ENCODE measurements at regions not wholly inside any gene's neighbourhood (a gene's known extent, or its start where the extent isn't known, plus 50 kb on each side); places are given as distances from the start of the nearest gene placed in this dataset.

DNA sequence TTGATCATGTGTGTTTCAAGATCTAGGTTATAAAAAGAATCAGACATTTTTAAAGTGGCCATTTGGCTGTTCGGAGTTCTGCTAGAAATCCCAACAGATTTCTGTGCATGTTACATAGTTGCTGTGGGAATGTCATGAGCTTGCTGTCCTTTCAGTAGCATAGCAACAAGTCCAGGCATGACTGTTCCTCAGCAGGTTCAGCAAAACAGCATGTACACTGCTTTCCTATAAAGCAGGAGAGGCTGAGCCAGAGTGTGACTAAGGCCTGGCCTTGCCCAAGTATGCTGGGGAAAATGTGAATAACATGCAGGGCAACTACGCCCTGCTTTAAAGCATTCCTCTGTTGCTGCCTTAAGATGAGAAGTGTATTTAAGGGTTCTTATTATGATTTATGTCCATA is 217.1 kb upstream of the SMIM31 start:
- TF ChIP-seq, protein P1, sequence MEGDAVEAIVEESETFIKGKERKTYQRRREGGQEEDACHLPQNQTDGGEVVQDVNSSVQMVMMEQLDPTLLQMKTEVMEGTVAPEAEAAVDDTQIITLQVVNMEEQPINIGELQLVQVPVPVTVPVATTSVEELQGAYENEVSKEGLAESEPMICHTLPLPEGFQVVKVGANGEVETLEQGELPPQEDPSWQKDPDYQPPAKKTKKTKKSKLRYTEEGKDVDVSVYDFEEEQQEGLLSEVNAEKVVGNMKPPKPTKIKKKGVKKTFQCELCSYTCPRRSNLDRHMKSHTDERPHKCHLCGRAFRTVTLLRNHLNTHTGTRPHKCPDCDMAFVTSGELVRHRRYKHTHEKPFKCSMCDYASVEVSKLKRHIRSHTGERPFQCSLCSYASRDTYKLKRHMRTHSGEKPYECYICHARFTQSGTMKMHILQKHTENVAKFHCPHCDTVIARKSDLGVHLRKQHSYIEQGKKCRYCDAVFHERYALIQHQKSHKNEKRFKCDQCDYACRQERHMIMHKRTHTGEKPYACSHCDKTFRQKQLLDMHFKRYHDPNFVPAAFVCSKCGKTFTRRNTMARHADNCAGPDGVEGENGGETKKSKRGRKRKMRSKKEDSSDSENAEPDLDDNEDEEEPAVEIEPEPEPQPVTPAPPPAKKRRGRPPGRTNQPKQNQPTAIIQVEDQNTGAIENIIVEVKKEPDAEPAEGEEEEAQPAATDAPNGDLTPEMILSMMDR (IDR thresholded peaks at IDR 0.05), result no peak
- no peak for TF ChIP-seq POLR2A (IDR thresholded peaks at IDR 0.05)

Data from suprapubic skin (tissue), 3 donors.